NOMO-1 treated with DMSO at 0.1 percent for 48 hours (cell line): ENCODE measurements at regions not wholly inside any gene's neighbourhood (a gene's known extent, or its start where the extent isn't known, plus 50 kb on each side); places are given as distances from the start of the nearest gene placed in this dataset.

Experiments
- DNase-seq: peaks from one replicate; lab custom pipeline; 2025; ENCODE audit not compliant: unreplicated experiment; lab: John Stamatoyannopoulos, UW

- no peak for DNase-seq
These were observed 87.3 kb upstream of the SEC61G start for GRCh38 chr7:54846273-54846672.

GRCh38 chr7:54847921-54848320 is 88.9 kb upstream of the SEC61G start:
- no peak for DNase-seq

- DNase-seq = no peak
These were observed 97.8 kb upstream of the SEC61G start for GRCh38 chr7:54856856-54857255.

GRCh38 chr7:54857294-54857693 is 98.3 kb upstream of the SEC61G start:
- no peak for DNase-seq

- no peak for DNase-seq
These were observed 99.1 kb upstream of the SEC61G start for GRCh38 chr7:54858008-54858692.

- DNase-seq = no peak
These were observed 100.1 kb upstream of the SEC61G start for GRCh38 chr7:54859066-54859465.

- no peak for DNase-seq
These were observed 100.5 kb upstream of the SEC61G start for GRCh38 chr7:54859545-54859944.

GRCh38 chr7:54860003-54860775 is 101.2 kb upstream of the SEC61G start:
- no peak for DNase-seq

GRCh38 chr7:54860843-54861242 is 101.8 kb upstream of the SEC61G start:
- no peak for DNase-seq

GRCh38 chr7:54864663-54865062 is 105.7 kb upstream of the SEC61G start:
- DNase-seq = no peak

GRCh38 chr7:54869523-54869922 is 110.5 kb upstream of the SEC61G start:
- no peak for DNase-seq

GRCh38 chr7:54874804-54875203 is 115.8 kb upstream of the SEC61G start:
- no peak for DNase-seq

- DNase-seq = no peak
These were observed 118.7 kb upstream of the SEC61G start for GRCh38 chr7:54877683-54878082.

- DNase-seq = no peak
These were observed 119.3 kb upstream of the SEC61G start for GRCh38 chr7:54878339-54878738.

GRCh38 chr7:54879776-54880175 is 120.8 kb upstream of the SEC61G start:
- DNase-seq = no peak

GRCh38 chr7:54880326-54880989 is 121.4 kb upstream of the SEC61G start:
- no peak for DNase-seq

GRCh38 chr7:54881816-54882520 is 123.0 kb upstream of the SEC61G start:
- DNase-seq = no peak

GRCh38 chr7:54882694-54883093 is 123.7 kb upstream of the SEC61G start:
- no peak for DNase-seq

- no peak for DNase-seq
These were observed 124.6 kb upstream of the SEC61G start for GRCh38 chr7:54883576-54883975.

- DNase-seq = no peak
These were observed 126.3 kb upstream of the SEC61G start for GRCh38 chr7:54885285-54885684.

- DNase-seq = no peak
These were observed 129.2 kb upstream of the SEC61G start for GRCh38 chr7:54888067-54888733.
